ENCODE measurements at regions not wholly inside any gene's neighbourhood (a gene's known extent, or its start where the extent isn't known, plus 50 kb on each side); places are given as distances from the start of the nearest gene placed in this dataset.

DNA sequence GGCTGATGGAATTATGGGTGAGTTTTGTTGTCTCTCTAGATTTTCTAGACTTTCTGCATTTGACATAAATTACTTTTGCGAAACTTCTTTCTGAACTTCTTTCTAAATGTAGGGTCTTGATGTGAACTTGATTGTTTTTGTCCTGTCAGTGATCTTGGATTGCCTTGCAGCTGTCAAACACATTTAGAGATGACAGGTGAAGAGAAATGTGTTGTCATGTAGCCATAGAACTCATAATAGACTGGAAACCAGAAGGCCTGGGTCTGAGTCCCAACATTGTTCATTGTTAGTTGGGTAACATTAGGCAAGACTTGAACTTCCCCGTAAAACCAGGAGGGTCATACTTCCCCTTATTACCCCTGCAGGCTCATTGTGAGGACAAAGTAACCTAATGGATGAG is 109.0 kb downstream of the LRIG3 start:
- DNase-seq: no peak

DNA sequence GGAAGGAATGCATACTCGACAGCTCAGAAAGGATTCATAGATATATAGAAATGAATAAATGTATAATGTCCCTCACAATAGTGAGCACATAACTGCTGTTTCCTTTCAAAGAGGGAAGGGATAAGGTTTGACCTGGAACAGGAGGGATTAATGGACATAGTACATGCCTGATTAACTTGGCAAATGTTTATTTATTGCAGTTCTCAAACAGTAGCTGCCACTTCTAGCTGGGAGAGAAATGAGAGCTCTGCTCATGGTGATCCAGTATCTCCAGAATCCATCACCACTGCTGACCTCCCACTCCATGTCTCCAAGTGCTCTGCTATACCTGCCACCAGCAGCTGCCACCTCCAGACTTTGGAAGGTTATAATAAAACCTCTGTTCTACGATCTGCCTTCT is 108.1 kb downstream of the LRIG3 start:
- DNase-seq: no peak

DNA sequence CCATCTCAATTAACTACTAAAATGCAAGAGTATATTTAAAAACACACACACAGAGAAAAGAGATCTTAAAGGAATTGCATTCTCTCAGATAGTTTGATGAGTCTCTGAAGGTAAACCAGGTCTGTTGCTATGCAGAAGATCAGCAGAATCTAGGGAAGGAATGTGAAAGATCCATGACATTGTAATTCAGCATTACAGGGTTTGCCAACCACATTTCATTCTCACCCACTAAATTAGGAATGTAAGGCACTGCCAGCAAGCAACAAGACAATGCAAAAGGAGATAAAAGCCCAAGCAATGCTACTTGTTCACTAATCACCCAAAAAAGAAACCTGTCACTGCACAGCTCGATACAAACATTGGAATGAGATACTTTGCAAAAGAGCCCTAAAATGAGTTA is 106.3 kb downstream of the LRIG3 start:
- DNase-seq: no peak

DNA sequence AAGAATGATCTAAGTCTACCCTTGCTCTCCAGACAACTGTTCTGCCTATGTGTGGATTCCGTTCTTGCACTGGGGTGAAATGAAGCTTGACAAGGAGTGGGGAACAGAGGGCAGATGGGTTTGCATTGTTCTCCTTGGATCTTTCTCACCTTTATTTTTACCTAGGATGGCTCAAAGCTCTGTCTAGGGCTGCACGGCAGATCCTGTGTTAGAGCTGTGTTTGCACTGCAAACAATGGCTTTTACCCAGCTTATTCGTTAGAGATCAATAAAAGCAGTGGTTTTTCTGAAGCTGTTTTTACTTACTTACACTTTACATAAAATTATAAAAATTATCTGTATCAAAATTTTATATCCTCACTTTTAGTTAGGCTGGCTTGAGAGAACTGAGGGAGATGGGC is 105.1 kb downstream of the LRIG3 start:
- no peak for DNase-seq

DNA sequence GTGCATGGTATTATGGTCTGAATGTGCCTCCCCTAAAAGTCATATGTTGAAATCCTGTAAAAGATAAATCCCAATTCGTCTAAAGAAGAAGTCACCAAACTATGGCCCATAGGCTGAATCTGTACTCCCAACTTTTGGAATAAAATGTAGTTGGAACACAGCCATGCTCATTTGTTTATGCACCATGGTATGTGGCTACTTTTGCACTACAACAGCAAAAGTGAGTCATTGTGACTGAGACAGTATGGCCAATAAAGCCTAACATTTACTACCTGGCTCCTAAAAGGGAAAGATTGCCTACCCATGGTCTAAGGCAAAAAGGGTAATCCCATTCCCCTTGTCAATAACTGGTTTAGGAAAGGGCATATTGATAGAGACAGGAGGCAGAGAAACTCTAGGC is 101.8 kb downstream of the LRIG3 start:
- no peak for DNase-seq

DNA sequence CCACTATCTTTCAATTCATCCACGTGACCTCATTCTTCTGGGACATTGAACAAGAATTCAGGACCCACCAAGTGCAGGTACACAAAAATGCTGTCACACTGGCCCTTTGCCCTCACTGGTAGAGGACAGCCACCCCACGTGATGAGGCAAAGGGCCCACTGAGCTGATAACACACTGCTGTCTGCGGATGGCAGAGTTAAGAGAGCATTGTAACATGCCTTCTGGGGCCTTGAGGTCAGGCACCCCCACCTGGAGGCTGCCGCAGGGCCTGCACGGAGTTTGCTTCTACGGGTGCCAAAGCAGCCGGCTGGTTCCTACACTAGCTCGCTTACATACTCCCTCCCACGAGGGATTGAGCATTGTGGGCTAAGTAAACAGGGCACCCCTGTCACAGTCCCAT is 101.0 kb downstream of the LRIG3 start:
- DNase-seq: no peak

DNA sequence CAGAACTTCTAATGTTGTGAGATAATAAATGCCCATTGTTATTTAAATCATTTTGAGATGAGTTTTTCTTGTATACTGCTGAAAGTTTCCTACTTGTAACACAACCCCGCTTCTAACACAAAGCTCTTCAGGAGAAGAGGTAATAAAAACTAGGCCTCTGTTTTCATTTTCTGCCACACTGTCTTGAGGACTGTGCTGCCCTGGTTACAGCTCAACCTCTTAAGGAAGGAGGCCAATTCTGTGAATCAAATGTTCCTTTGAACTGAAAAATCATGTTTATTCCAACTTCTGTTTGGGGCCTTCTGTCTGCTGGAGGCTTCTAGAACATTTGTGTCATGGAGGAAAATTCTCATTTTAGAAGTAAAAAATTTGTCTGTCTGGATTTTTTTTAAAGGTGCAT is 100.3 kb downstream of the LRIG3 start:
- no peak for DNase-seq
